ENCODE measurements at regions not wholly inside any gene's neighbourhood (a gene's known extent, or its start where the extent isn't known, plus 50 kb on each side); places are given as distances from the start of the nearest gene placed in this dataset.

DNA sequence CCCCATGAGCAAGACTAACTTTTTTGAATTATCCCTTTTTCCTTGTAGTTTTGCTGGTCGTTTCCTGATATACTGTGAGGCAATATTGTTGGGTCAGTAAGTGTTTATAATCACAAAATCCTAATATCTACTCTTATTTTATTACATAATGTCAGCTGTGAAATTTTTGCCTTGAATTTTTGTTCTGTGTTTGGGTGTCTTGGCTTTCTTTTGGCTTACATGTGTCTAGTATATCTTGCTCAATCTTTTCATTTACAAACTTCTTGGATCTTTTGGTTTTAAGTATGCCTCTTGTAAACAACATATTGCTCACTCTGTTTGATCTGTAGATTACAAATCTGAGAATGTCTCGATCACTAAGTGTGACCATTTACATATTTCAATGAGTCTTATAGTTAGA lies 330.3 kb upstream of the ARGLU1 start:
- Histone ChIP-seq H3K9me1 (replicated peaks; ENCODE audit: control insufficient read depth, extremely low read depth, insufficient read depth, low read length) (no peaks in the 10 kb centered on the region), H3K4me1 (ENCODE audit: control insufficient read depth, extremely low read depth, insufficient read depth, low read length) (no peaks in the 10 kb centered on the region), H3K4me2 (ENCODE audit: insufficient read depth, low read length) (no peak overlapping the region), H3K27me3 (ENCODE audit: control insufficient read depth in 2 of 2, insufficient read depth in 2 of 2, low read length in 2 of 2) (no peaks in the 10 kb centered on the region), H3K9ac (replicated peaks; ENCODE audit: extremely low read depth, insufficient read depth, low read length) (no peak overlapping the region), H2AFZ (ENCODE audit: low read depth, low read length) (no peak overlapping the region), H3K79me2 (ENCODE audit: control insufficient read depth, insufficient read depth, low read length) (no peaks in the 10 kb centered on the region), H3K4me3 (replicated peaks in 1 of 3; ENCODE audit: insufficient read depth in 1 of 3, low read depth in 1 of 3, low read length in 3 of 3) (no peak overlapping the region), H3K27ac (ENCODE audit: insufficient read depth, low read depth, low read length) (no peak overlapping the region), H3K36me3 (ENCODE audit: control insufficient read depth in 2 of 2, extremely low read depth in 1 of 2, insufficient read depth in 2 of 2, low read length in 2 of 2) (no peaks in the 10 kb centered on the region), H4K20me1 (replicated peaks; ENCODE audit: control insufficient read depth, extremely low read depth, insufficient read depth, low read length) (no peaks in the 10 kb centered on the region), H3K9me3 (replicated peaks; ENCODE audit: control insufficient read depth, insufficient read depth, low read length) (no peaks in the 10 kb centered on the region)
- FAIRE-seq (no peak), DNase-seq (ENCODE audit: low read depth, low spot score) (no peak)
- POLR2A ChIA-PET: no interaction called here
- CTCF ChIA-PET: no interaction called here
- TF ChIP-seq, protein P1, sequence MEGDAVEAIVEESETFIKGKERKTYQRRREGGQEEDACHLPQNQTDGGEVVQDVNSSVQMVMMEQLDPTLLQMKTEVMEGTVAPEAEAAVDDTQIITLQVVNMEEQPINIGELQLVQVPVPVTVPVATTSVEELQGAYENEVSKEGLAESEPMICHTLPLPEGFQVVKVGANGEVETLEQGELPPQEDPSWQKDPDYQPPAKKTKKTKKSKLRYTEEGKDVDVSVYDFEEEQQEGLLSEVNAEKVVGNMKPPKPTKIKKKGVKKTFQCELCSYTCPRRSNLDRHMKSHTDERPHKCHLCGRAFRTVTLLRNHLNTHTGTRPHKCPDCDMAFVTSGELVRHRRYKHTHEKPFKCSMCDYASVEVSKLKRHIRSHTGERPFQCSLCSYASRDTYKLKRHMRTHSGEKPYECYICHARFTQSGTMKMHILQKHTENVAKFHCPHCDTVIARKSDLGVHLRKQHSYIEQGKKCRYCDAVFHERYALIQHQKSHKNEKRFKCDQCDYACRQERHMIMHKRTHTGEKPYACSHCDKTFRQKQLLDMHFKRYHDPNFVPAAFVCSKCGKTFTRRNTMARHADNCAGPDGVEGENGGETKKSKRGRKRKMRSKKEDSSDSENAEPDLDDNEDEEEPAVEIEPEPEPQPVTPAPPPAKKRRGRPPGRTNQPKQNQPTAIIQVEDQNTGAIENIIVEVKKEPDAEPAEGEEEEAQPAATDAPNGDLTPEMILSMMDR (IDR thresholded peaks at IDR 0.05; ENCODE audit: extremely low read depth in 1 of 2, insufficient read depth in 1 of 2, low read depth in 1 of 2, low read length in 2 of 2): no peak
- TF ChIP-seq EZH2 (IDR thresholded peaks at IDR 0.05; ENCODE audit: borderline replicate concordance, low read depth, low read length, severe bottlenecking) (no peak), JUN (IDR thresholded peaks at IDR 0.05; ENCODE audit: borderline replicate concordance, insufficient read depth, insufficient read length, low read depth) (no peak), GATA2 (IDR thresholded peaks at IDR 0.05; ENCODE audit: insufficient read depth, insufficient read length, low read depth, low read length) (no peak), POLR2AphosphoS5 (IDR thresholded peaks at IDR 0.05; ENCODE audit: insufficient read depth, low read depth, low read length) (no peak), MYC (IDR thresholded peaks at IDR 0.05; ENCODE audit: low read depth, low read length) (no peak), FOS (IDR thresholded peaks at IDR 0.05; ENCODE audit: borderline replicate concordance, insufficient read depth, low read length) (no peak), POLR2A (IDR thresholded peaks at IDR 0.05; ENCODE audit: low read depth, low read length) (no peak)
- TF ChIP-seq, protein P2, sequence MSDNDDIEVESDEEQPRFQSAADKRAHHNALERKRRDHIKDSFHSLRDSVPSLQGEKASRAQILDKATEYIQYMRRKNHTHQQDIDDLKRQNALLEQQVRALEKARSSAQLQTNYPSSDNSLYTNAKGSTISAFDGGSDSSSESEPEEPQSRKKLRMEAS (IDR thresholded peaks at IDR 0.05; ENCODE audit: insufficient read depth, insufficient read length): no peak
- intact Hi-C loops (cut with micrococcal nuclease) (no loop called here), dilution Hi-C loops (cut with MboI; ENCODE audit: extremely low pct_ligation_motif_present, low sequenced_read_pairs) (no loop called here)
- no TSS peak for BruUV-seq (replicated peaks)
